WTC11 (cell line): ENCODE measurements at regions not wholly inside any gene's neighbourhood (a gene's known extent, or its start where the extent isn't known, plus 50 kb on each side); places are given as distances from the start of the nearest gene placed in this dataset.

ENCODE experiments used
- ATAC-seq: fragments of 200-7000 bp; cut with Tn5 transposase; 2 replicates; pipeline ENCODE4 v1.10.0; 2021; ENCODE audit warnings: mild to moderate bottlenecking, moderate library complexity
- CTCF ChIA-PET: fragments of 300-600 bp; sonication (Branson Sonifier 250); formaldehyde crosslinking; loops from one replicate; lab custom pipeline; 2021; ENCODE audit warnings: antibody characterized with exemption; lab: Charles Lee
- POLR2A ChIA-PET: fragments of 350-600 bp; sonication (Branson Sonifier 250); formaldehyde crosslinking; loops from one replicate; lab custom pipeline; 2021; ENCODE audit warnings: antibody characterized with exemption; lab: Charles Lee
- DNase-seq: peaks from one replicate; pipeline ENCODE4 v3.0.0; 2021; ENCODE audit warnings: low spot score
- H3K27ac Mint-ChIP-seq: 2 replicates; pipeline ENCODE4 v1.8.0; 2021; ENCODE audit warnings: mixed read lengths
- H3K27me3 Mint-ChIP-seq: 2 replicates; pipeline ENCODE4 v1.8.0; 2021; ENCODE audit warnings: low read depth, mild to moderate bottlenecking, moderate library complexity, mixed read lengths
- H3K36me3 Mint-ChIP-seq: 2 replicates; pipeline ENCODE4 v1.8.0; 2021; ENCODE audit warnings: mixed read lengths
- H3K4me1 Mint-ChIP-seq: 2 replicates; pipeline ENCODE4 v1.8.0; 2022; ENCODE audit warnings: mixed read lengths
- H3K4me3 Mint-ChIP-seq: 2 replicates; pipeline ENCODE4 v1.8.0; 2021; ENCODE audit warnings: mild to moderate bottlenecking, moderate library complexity, mixed read lengths
- H3K9me3 Mint-ChIP-seq: 2 replicates; pipeline ENCODE4 v1.8.0; 2021; ENCODE audit warnings: mixed read lengths
- ATF3 ChIP-seq: sonication (generic); formaldehyde crosslinking; conservative IDR thresholded peaks from 2 replicates; pipeline ENCODE4 v1.8.1; 2022; ENCODE audit warnings: mild to moderate bottlenecking, missing genetic modification reagents
- CREB1 ChIP-seq: sonication (generic); formaldehyde crosslinking; IDR thresholded peaks from 2 replicates; pipeline ENCODE4 v1.8.0; 2023; ENCODE audit warnings: mild to moderate bottlenecking, missing genetic modification reagents
- CREM ChIP-seq: sonication (generic); formaldehyde crosslinking; IDR thresholded peaks from 2 replicates; pipeline ENCODE4 v1.8.1; 2022; ENCODE audit warnings: mild to moderate bottlenecking, missing genetic modification reagents, moderate library complexity
- E2F5 ChIP-seq: sonication (generic); formaldehyde crosslinking; IDR thresholded peaks from 2 replicates; pipeline ENCODE4 v1.8.1; 2022; ENCODE audit warnings: mild to moderate bottlenecking, moderate library complexity, missing genetic modification reagents
- EMX1 ChIP-seq: fragments of 250-450 bp; sonication (Bioruptor Pico); IDR thresholded peaks from 2 replicates; pipeline ENCODE4 v1.8.0; 2021; ENCODE audit warnings: mild to moderate bottlenecking
- ERG ChIP-seq: fragments of 250-450 bp; sonication (Bioruptor Pico); IDR thresholded peaks from 2 replicates; pipeline ENCODE4 v1.8.0; 2021; ENCODE audit warnings: mild to moderate bottlenecking
- GTF2I ChIP-seq: fragments of 250-450 bp; sonication (Bioruptor Pico); conservative IDR thresholded peaks from 2 replicates; pipeline ENCODE4 v1.4.0; 2021; ENCODE audit warnings: mild to moderate bottlenecking
- HMGA2 ChIP-seq: fragments of 250-450 bp; sonication (Bioruptor Pico); IDR thresholded peaks from 2 replicates; pipeline ENCODE4 v1.4.0; 2021; ENCODE audit warnings: mild to moderate bottlenecking, moderate library complexity
- IRF1 ChIP-seq: sonication (generic); formaldehyde crosslinking; IDR thresholded peaks from 2 replicates; pipeline ENCODE4 v1.8.0; 2023; ENCODE audit warnings: missing genetic modification reagents
- JAZF1 ChIP-seq: fragments of 250-450 bp; sonication (Bioruptor Pico); IDR thresholded peaks from 2 replicates; pipeline ENCODE4 v1.9.0; 2021; ENCODE audit warnings: moderate library complexity, mild to moderate bottlenecking, inconsistent platforms
- JUN ChIP-seq: sonication (generic); formaldehyde crosslinking; IDR thresholded peaks from 2 replicates; pipeline ENCODE4 v1.8.0; 2023; ENCODE audit warnings: mild to moderate bottlenecking, missing genetic modification reagents
- MAX ChIP-seq: sonication (generic); formaldehyde crosslinking; IDR thresholded peaks from 2 replicates; pipeline ENCODE4 v1.8.0; 2022; ENCODE audit warnings: mild to moderate bottlenecking, missing genetic modification reagents
- MXD4 ChIP-seq: fragments of 250-450 bp; sonication (Bioruptor Pico); IDR thresholded peaks from 2 replicates; pipeline ENCODE4 v1.8.0; 2021; ENCODE audit warnings: mild to moderate bottlenecking, moderate library complexity, borderline replicate concordance
- NFYB ChIP-seq: sonication (generic); formaldehyde crosslinking; conservative IDR thresholded peaks from 2 replicates; pipeline ENCODE4 v1.8.0; 2022; ENCODE audit warnings: low read depth, missing genetic modification reagents
- OVOL2 ChIP-seq: fragments of 250-450 bp; sonication (Bioruptor Pico); IDR thresholded peaks from 2 replicates; pipeline ENCODE4 v1.9.0; 2021; ENCODE audit warnings: mild to moderate bottlenecking, borderline replicate concordance
- PREB ChIP-seq: sonication (generic); formaldehyde crosslinking; IDR thresholded peaks from 2 replicates; pipeline ENCODE4 v1.8.1; 2022; ENCODE audit warnings: mild to moderate bottlenecking, missing genetic modification reagents, moderate library complexity, borderline replicate concordance
- STAT6 ChIP-seq: sonication (generic); formaldehyde crosslinking; conservative IDR thresholded peaks from 2 replicates; pipeline ENCODE4 v1.8.1; 2023; ENCODE audit warnings: mild to moderate bottlenecking, low read depth, missing genetic modification reagents, moderate library complexity
- USF1 ChIP-seq: sonication (generic); formaldehyde crosslinking; IDR thresholded peaks from 2 replicates; pipeline ENCODE4 v1.8.0; 2022; ENCODE audit warnings: mild to moderate bottlenecking, missing genetic modification reagents
- ZNF138 ChIP-seq: sonication (generic); formaldehyde crosslinking; conservative IDR thresholded peaks from 2 replicates; pipeline ENCODE4 v1.8.1; 2022; ENCODE audit warnings: mild to moderate bottlenecking, moderate library complexity, missing genetic modification reagents
- ZNF219 ChIP-seq: sonication (generic); formaldehyde crosslinking; IDR thresholded peaks from 2 replicates; pipeline ENCODE4 v1.8.0; 2023; ENCODE audit warnings: missing genetic modification reagents, mild to moderate bottlenecking, borderline replicate concordance
- ZNF232 ChIP-seq: sonication (generic); formaldehyde crosslinking; IDR thresholded peaks from 2 replicates; pipeline ENCODE4 v1.8.0; 2022; ENCODE audit warnings: mild to moderate bottlenecking, missing genetic modification reagents
- ZNF281 ChIP-seq: sonication (generic); formaldehyde crosslinking; IDR thresholded peaks from 2 replicates; pipeline ENCODE4 v1.8.0; 2023; ENCODE audit warnings: mild to moderate bottlenecking, missing genetic modification reagents

GRCh38 chr22:44404341-44405020, 91.7 kb upstream of the SHISAL1 start:
- DNase-seq = no peak
- CTCF ChIA-PET = interaction anchor here (2.1 kb wide), 1 partner anchor 40 kb away, joined by 7 read pairs; no protein-coding TSS in a partner anchor
- Mint-ChIP-seq H3K36me3 (no peaks in the 10 kb centered on the region), H3K4me3 (no peak overlapping the region), H3K4me1 (peaks cover 20% of the 10 kb centered on the region)
- TF ChIP-seq CREM (CRISPR knock-in tag) (no peak), ERG (no peak), USF1 (CRISPR knock-in tag) (no peak), STAT6 (CRISPR knock-in tag) (no peak), JAZF1 (CRISPR knock-in tag) (no peak)
- TF ChIP-seq, all 79 proteins: peak for 0
- Mint-ChIP-seq H3K9me3 (no peaks in the 10 kb centered on the region), H3K27me3 (no peaks in the 10 kb centered on the region), H3K27ac (no peak overlapping the region)
- no peak for ATAC-seq
- POLR2A ChIA-PET = no interaction called here

GRCh38 chr22:44403602-44404329, 91.0 kb upstream of the SHISAL1 start:
- ChIA-PET CTCF (interaction anchor here (2.1 kb wide), 1 partner anchor 41 kb away, joined by 7 read pairs; no protein-coding TSS in a partner anchor), POLR2A (no interaction called here)
- DNase-seq (no peak), ATAC-seq (no peak)
- no peaks in the 10 kb centered on the region for H3K9me3 Mint-ChIP-seq
- H3K36me3 Mint-ChIP-seq = no peaks in the 10 kb centered on the region
- H3K4me3 Mint-ChIP-seq = no peak overlapping the region
- TF ChIP-seq PREB (CRISPR knock-in tag) = no peak
- no peak for TF ChIP-seq OVOL2 (CRISPR knock-in tag)
- TF ChIP-seq NFYB (CRISPR knock-in tag) = no peak
- TF ChIP-seq IRF1 (CRISPR knock-in tag) = no peak
- no peak for TF ChIP-seq ZNF232 (CRISPR knock-in tag)
- no peak for TF ChIP-seq HMGA2 (CRISPR knock-in tag)
- TF ChIP-seq ZNF281 (CRISPR knock-in tag) = no peak
- no peak for TF ChIP-seq MAX (CRISPR knock-in tag)
- TF ChIP-seq JUN (CRISPR knock-in tag) = no peak
- no peak for TF ChIP-seq E2F5
- TF ChIP-seq GTF2I = no peak
- no peak for TF ChIP-seq CREB1
- TF ChIP-seq ZNF219 (CRISPR knock-in tag) = no peak
- TF ChIP-seq ZNF138 = no peak
- no peak for TF ChIP-seq EMX1 (CRISPR knock-in tag)
- no peak for TF ChIP-seq MXD4
- no peak for TF ChIP-seq ATF3 (CRISPR knock-in tag)
- peaks cover 20% of the 10 kb centered on the region for H3K4me1 Mint-ChIP-seq
- H3K27ac Mint-ChIP-seq = no peak overlapping the region; the same call in 1 of the 2 replicates
- no peaks in the 10 kb centered on the region for H3K27me3 Mint-ChIP-seq
